Thymus (tissue), 11 donors: ENCODE measurements at regions not wholly inside any gene's neighbourhood (a gene's known extent, or its start where the extent isn't known, plus 50 kb on each side); places are given as distances from the start of the nearest gene placed in this dataset.

ENCODE experiments used
- DNase-seq, 9 donors: peaks; one replicate each; pipeline ENCODE4 v3.0.0-alpha.2; 2013; ENCODE audit warnings: low spot score in 9 of 9, low read depth in 6 of 9, missing footprints in 1 of 9
- H3K27ac ChIP-seq, 2 donors: one replicate each; pipeline ENCODE4 v1.5.1; 2013; ENCODE audit warnings: control low read depth in 1 of 2, low read depth in 1 of 2, low read length in 1 of 2, mild to moderate bottlenecking in 1 of 2, moderate library complexity in 1 of 2
- H3K27me3 ChIP-seq, 2 donors: one replicate each; pipeline ENCODE4 v1.5.1; 2013; ENCODE audit warnings: low read length in 1 of 2; ENCODE audit not compliant: control insufficient read depth in 2 of 2, insufficient read depth in 1 of 2
- H3K36me3 ChIP-seq, 2 donors: one replicate each; pipeline ENCODE4 v1.5.1; 2013; ENCODE audit warnings: low read length in 1 of 2, mild to moderate bottlenecking in 1 of 2, moderate library complexity in 1 of 2; ENCODE audit not compliant: control insufficient read depth in 2 of 2, insufficient read depth in 2 of 2
- H3K4me1 ChIP-seq, 2 donors: one replicate each; pipeline ENCODE4 v1.5.1; 2013; ENCODE audit warnings: low read length in 2 of 2; ENCODE audit not compliant: control insufficient read depth in 2 of 2, insufficient read depth in 2 of 2
- H3K4me3 ChIP-seq, 2 donors: one replicate each; pipeline ENCODE4 v1.5.1; 2013; ENCODE audit warnings: low read length in 2 of 2, control low read depth in 1 of 2, mild to moderate bottlenecking in 1 of 2
- H3K9me3 ChIP-seq, 2 donors: one replicate each; pipeline ENCODE4 v1.5.1; 2013; ENCODE audit warnings: low read length in 1 of 2, mild to moderate bottlenecking in 1 of 2; ENCODE audit not compliant: control insufficient read depth in 2 of 2, insufficient read depth in 1 of 2
- WGBS: extraction: QIAGEN DNeasy Blood & Tissue Kit; methylation state at CpG from one replicate; pipeline ENCODE4 v1.1.7; 2013; 5-methylcytosine and 5-hydroxymethylcytosine counted together
- donor health status: healthy.

GRCh38 chr15:77819851-77820728 lies 187.4 kb upstream of the LINGO1 start:
- Histone ChIP-seq H3K4me1 (no peaks in the 10 kb centered on the region), H3K36me3 (no peaks in the 10 kb centered on the region), H3K9me3 (no peaks in the 10 kb centered on the region), H3K4me3 (no peak overlapping the region), H3K27me3 (peaks cover 55 to 81% of the 10 kb centered on the region in 2 donors), H3K27ac (no peak overlapping the region)
- 2% methylated on average over 89 of the region's 89 CpGs for WGBS
- no peak for DNase-seq

GRCh38 chr15:77819048-77819850 lies 186.5 kb upstream of the LINGO1 start:
- 1% methylated on average over 120 of the region's 120 CpGs for WGBS
- peak overlapping the region in 1 of 2 donors; percentile 30 for H3K4me3 ChIP-seq
- H3K4me1 ChIP-seq = no peaks in the 10 kb centered on the region
- DNase-seq = no peak
- H3K27me3 ChIP-seq = peaks cover 55 to 86% of the 10 kb centered on the region in 2 donors
- H3K27ac ChIP-seq = no peak overlapping the region
- H3K9me3 ChIP-seq = no peaks in the 10 kb centered on the region
- H3K36me3 ChIP-seq = no peaks in the 10 kb centered on the region

GRCh38 chr15:77818484-77819047 lies 185.9 kb upstream of the LINGO1 start:
- Histone ChIP-seq H3K9me3 (no peaks in the 10 kb centered on the region), H3K27ac (no peak overlapping the region), H3K36me3 (no peaks in the 10 kb centered on the region), H3K4me1 (no peaks in the 10 kb centered on the region), H3K4me3 (no peak overlapping the region), H3K27me3 (peaks cover 55 to 89% of the 10 kb centered on the region in 2 donors)
- DNase-seq = no peak
- WGBS = 11% methylated on average over 50 of the region's 50 CpGs

DNA sequence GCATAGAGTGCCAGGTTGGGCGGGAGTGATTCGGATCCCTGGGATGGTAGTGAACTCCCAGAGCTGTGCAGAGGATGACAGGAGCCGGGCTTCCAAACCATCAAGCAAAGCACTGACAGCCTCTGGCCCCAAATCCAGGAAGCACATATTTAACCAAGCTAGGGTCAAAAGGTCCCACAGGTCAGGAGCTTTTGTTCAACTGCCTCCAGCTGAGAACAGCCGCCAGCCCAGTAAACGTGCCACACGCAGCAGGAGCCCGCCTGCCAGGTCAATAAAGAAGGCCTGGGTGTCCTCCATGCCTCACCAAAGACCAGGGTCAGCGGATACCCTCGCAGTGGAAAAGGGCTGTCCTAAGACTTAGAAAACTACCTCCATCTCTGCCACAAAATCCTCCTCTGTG lies 184.7 kb upstream of the LINGO1 start:
- no peak overlapping the region for H3K27ac ChIP-seq
- DNase-seq = no peak
- H3K4me1 ChIP-seq = no peaks in the 10 kb centered on the region
- H3K4me3 ChIP-seq = no peak overlapping the region
- H3K27me3 ChIP-seq = peaks cover 54 to 84% of the 10 kb centered on the region in 2 donors
- no peaks in the 10 kb centered on the region for H3K36me3 ChIP-seq
- 94% methylated on average over 9 of the region's 9 CpGs for WGBS
- no peaks in the 10 kb centered on the region for H3K9me3 ChIP-seq

DNA sequence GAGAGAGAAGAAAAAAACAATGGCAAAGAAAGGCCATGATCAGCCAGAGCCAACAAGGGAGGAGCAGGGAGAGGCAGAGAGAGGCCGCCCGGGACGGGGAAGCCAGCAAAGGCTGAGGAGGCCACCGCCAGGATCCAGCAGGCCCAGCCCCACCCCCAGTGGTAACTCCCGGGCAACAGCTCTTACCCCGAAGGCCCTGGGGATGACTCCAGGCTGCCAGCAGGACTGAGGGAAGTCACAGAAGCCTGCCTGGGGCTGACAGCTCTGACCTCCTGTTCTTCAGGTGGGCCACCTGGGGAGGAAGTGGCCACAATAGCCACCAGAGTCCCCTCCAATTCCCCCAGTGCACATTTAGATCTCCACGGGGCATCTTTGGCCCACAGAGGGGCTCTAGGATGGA lies 184.3 kb upstream of the LINGO1 start:
- 86% methylated on average over 7 of the region's 7 CpGs for WGBS
- H3K36me3 ChIP-seq = no peaks in the 10 kb centered on the region
- no peak overlapping the region for H3K4me3 ChIP-seq
- H3K27ac ChIP-seq = no peak overlapping the region
- DNase-seq = no peak
- H3K27me3 ChIP-seq = peaks cover 50 to 81% of the 10 kb centered on the region in 2 donors
- no peaks in the 10 kb centered on the region for H3K9me3 ChIP-seq
- no peaks in the 10 kb centered on the region for H3K4me1 ChIP-seq

DNA sequence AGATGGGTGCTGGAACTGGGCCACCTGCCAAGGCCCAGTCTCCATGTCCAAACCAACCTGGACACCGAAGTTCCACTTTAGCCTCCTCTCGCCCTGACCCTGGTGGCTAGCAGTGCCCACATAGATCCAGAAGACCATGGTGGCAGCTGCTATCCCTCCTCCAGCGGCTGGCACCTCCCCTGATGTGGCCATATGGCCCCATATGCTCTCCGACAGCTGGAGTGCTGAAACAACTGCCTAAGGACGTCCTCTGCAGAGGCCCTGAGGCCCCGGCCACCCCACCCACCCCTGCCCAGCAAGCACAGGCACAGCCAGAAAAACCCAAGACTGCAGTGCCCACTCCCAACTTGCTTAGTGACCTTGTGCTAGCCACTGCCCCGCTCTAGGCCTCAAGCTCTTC lies 182.3 kb upstream of the LINGO1 start:
- H3K9me3 ChIP-seq = no peaks in the 10 kb centered on the region
- H3K27ac ChIP-seq = no peak overlapping the region
- peaks cover 32 to 62% of the 10 kb centered on the region in 2 donors for H3K27me3 ChIP-seq
- DNase-seq = no peak
- H3K4me1 ChIP-seq = no peaks in the 10 kb centered on the region
- H3K36me3 ChIP-seq = no peaks in the 10 kb centered on the region
- no peak overlapping the region for H3K4me3 ChIP-seq
- WGBS = 90% methylated on average over 7 of the region's 7 CpGs

- Histone ChIP-seq H3K36me3 (no peaks in the 10 kb centered on the region), H3K9me3 (no peaks in the 10 kb centered on the region), H3K4me3 (no peak overlapping the region), H3K27me3 (peaks cover 8 to 40% of the 10 kb centered on the region in 2 donors), H3K27ac (no peak overlapping the region), H3K4me1 (no peaks in the 10 kb centered on the region)
- no peak for DNase-seq
- WGBS = 95% methylated on average over 10 of the region's 10 CpGs
Observed at GRCh38 chr15:77812664-77813063, 180.0 kb upstream of the LINGO1 start.

DNA sequence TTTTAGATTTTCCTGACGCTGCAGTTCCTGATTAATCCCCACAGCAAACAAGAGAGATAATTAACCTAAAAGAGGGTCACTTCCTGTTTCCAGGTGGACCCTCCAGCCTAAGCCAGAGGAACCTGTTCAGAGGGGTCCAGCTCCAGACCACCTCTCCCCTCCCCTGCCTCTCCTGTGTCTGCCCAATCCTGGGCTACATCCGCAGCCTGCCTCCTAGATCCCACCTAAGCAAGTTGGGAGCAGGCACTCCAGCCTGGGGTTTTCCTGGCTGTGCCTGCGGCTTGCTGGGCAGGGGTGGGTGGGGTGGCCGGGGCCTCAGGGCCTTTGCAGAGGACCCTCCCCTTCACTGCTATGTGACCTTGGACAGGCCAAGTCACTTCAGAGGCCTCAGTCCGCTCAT lies 178.6 kb upstream of the LINGO1 start:
- no peaks in the 10 kb centered on the region for H3K4me1 ChIP-seq
- H3K27me3 ChIP-seq = peaks cover 2 to 26% of the 10 kb centered on the region in 2 donors
- no peak overlapping the region for H3K27ac ChIP-seq
- WGBS = 83% methylated on average over 5 of the region's 5 CpGs
- no peaks in the 10 kb centered on the region for H3K36me3 ChIP-seq
- H3K9me3 ChIP-seq = no peaks in the 10 kb centered on the region
- no peak for DNase-seq
- H3K4me3 ChIP-seq = no peak overlapping the region

DNA sequence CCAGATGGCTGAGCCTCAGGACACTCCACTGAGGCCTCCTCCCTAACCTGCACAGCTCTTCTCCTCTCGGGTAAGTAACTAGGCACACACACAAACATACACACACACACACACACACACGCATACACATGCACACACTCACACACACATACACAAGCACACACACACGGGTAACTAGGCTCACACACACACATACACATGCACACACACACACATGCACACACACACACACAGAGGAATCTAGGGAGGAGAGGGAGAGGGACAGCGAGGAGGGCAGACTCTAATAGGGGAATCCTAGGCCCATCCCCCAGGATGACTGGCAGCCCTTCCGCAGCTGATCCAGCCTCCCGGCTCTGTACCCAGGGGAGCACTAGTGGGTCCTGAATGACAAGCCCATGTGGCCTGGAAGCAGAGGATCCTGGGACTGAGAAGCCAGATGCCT lies 177.4 kb upstream of the LINGO1 start:
- peaks cover 0 to 16% of the 10 kb centered on the region in 2 donors for H3K27me3 ChIP-seq
- WGBS = 87% methylated on average over 6 of the region's 6 CpGs
- H3K9me3 ChIP-seq = no peaks in the 10 kb centered on the region
- no peaks in the 10 kb centered on the region for H3K36me3 ChIP-seq
- DNase-seq = no peak
- H3K4me3 ChIP-seq = no peak overlapping the region
- H3K27ac ChIP-seq = no peak overlapping the region
- no peaks in the 10 kb centered on the region for H3K4me1 ChIP-seq
